ENCODE measurements at regions not wholly inside any gene's neighbourhood (a gene's known extent, or its start where the extent isn't known, plus 50 kb on each side); places are given as distances from the start of the nearest gene placed in this dataset.

- H3K27ac ChIP-seq: no peak overlapping the region
- no peaks in the 10 kb centered on the region for H3K9me3 ChIP-seq (replicated peaks)
- H3K36me3 ChIP-seq: no peaks in the 10 kb centered on the region
- no peaks in the 10 kb centered on the region; the same call in 1 of the 2 replicates for H3K27me3 ChIP-seq
- H3K4me1 ChIP-seq: no peaks in the 10 kb centered on the region
- no peak overlapping the region for H3K4me3 ChIP-seq
- DNase-seq: no peak
Measured at GRCh38 chr6:129967427-129967826, 51.0 kb upstream of the L3MBTL3 start.

DNA sequence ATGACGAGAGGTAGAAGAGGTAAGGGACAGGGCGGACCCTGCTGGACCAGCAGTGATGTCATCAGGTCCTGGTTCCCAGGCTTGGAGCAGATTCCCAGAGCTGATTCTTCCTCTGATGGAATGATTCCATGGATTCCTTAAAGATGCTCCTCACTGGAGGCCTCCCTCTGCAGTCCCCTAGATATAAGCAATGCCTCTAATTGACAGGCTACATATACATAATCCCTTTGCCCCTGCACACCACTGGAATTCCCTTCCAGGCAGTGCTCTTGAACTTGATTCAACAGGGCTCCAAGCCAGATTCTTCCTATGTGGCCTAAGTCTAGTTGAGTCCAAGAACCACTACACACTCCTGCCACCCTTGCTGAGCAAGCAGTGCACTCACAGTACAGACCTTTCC, 52.3 kb upstream of the L3MBTL3 start:
- Histone ChIP-seq H3K36me3 (no peaks in the 10 kb centered on the region), H3K9me3 (replicated peaks) (no peaks in the 10 kb centered on the region), H3K27ac (no peak overlapping the region), H3K27me3 (no peaks in the 10 kb centered on the region), H3K4me3 (no peak overlapping the region), H3K4me1 (no peaks in the 10 kb centered on the region)
- no peak for DNase-seq

- no peak for DNase-seq
- Histone ChIP-seq H3K27ac (no peak overlapping the region), H3K36me3 (no peaks in the 10 kb centered on the region), H3K27me3 (no peaks in the 10 kb centered on the region), H3K9me3 (replicated peaks) (no peaks in the 10 kb centered on the region), H3K4me1 (no peaks in the 10 kb centered on the region), H3K4me3 (no peak overlapping the region)
Measured at GRCh38 chr6:129965096-129965495, 53.3 kb upstream of the L3MBTL3 start.

DNA sequence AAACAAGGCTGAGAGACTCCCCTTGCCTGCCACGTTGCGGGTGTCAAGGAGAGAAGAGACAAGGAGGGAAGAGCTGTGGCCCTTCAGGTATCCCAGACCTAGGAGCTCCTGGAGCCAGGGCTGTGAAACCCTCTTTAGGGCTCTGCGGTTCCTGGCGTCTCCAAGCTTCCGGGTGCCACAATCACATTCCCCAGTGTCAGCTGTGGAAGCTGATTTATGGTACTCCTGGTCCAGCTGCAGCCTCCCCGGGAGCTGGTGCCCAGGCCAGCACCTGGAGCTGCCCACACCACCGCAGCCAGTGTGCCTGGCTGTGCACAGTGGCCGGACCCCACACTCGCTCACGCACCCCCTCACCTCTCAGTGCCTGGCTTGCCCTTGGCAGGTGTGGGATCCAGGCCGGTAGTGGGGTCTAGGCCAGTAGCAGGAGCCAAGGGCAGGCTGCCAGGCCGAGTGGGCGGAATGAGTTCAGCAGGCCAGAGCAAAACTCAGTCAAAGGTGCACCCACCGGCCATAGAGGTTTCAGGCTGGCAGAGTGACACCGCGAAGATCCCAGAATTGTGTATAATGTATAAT, 58.9 kb upstream of the L3MBTL3 start:
- Histone ChIP-seq H3K27me3 (no peaks in the 10 kb centered on the region), H3K9me3 (replicated peaks) (no peaks in the 10 kb centered on the region), H3K27ac (no peak overlapping the region), H3K36me3 (no peaks in the 10 kb centered on the region), H3K4me3 (no peak overlapping the region), H3K4me1 (no peaks in the 10 kb centered on the region)
- no peak for DNase-seq

- H3K4me1 ChIP-seq: no peaks in the 10 kb centered on the region
- H3K9me3 ChIP-seq (replicated peaks): no peaks in the 10 kb centered on the region
- no peaks in the 10 kb centered on the region for H3K36me3 ChIP-seq
- H3K27me3 ChIP-seq: no peaks in the 10 kb centered on the region
- no peak overlapping the region for H3K27ac ChIP-seq
- DNase-seq: no peak
- H3K4me3 ChIP-seq: no peak overlapping the region
Measured at GRCh38 chr6:129957941-129958898, 60.2 kb upstream of the L3MBTL3 start.

DNA sequence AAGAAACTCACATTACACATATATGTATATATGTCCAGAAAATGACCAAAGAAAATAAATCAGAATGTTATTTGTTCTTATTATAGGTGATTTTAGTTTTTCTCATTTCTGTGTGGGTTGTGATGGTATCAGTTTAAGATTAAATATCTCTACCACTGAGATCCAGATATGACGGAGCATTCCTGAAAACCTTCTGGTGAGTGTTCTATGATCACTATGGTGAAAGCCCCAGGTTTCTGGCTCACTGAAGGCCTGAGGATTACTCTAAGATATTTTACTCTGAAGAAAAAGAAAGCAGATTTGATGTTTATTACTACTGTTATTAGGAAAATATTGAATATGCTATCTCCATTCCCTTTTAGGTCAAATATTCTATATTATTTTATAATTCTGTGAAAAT, 62.8 kb upstream of the L3MBTL3 start:
- DNase-seq: no peak
- no peaks in the 10 kb centered on the region for H3K27me3 ChIP-seq
- H3K36me3 ChIP-seq: no peaks in the 10 kb centered on the region
- no peaks in the 10 kb centered on the region for H3K4me1 ChIP-seq
- no peak overlapping the region for H3K27ac ChIP-seq
- H3K4me3 ChIP-seq: no peak overlapping the region
- H3K9me3 ChIP-seq (replicated peaks): no peaks in the 10 kb centered on the region

DNA sequence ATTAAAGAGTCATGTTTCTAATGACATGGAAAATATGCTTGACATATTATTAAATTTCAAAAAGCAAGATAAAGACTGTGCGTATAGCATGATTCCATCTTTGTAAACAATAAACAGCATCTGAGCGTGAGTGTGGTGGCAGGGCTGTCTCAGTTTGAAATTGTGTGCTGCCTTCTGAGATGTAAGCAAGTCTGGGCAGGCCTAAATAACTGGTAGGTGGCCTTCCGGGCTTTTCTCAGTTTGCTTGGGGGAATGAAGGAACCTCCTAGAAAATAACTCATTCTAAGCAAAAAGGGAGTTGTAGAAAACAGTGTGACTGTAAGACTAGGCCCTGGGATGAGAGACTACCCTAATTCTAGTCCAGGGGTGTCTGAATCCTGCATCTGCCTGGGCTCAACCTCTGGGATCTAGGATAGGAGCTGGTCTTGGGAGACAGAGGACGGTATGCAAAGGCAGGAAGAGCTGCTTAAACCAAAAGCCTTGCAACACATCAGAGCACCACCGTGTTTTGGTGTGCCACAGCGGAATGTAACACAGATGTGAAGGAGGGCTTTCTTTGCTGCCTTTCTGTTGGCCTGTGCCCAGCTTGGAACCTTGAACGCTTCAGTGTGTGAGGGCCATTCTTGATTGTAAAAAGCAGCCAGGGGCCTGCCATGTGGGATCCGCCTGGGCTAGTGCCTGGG, 63.5 kb upstream of the L3MBTL3 start:
- H3K27ac ChIP-seq: no peak overlapping the region
- no peak for DNase-seq
- H3K27me3 ChIP-seq: no peaks in the 10 kb centered on the region
- H3K9me3 ChIP-seq (replicated peaks): no peaks in the 10 kb centered on the region
- no peaks in the 10 kb centered on the region for H3K4me1 ChIP-seq
- H3K36me3 ChIP-seq: no peaks in the 10 kb centered on the region
- H3K4me3 ChIP-seq: no peak overlapping the region

DNA sequence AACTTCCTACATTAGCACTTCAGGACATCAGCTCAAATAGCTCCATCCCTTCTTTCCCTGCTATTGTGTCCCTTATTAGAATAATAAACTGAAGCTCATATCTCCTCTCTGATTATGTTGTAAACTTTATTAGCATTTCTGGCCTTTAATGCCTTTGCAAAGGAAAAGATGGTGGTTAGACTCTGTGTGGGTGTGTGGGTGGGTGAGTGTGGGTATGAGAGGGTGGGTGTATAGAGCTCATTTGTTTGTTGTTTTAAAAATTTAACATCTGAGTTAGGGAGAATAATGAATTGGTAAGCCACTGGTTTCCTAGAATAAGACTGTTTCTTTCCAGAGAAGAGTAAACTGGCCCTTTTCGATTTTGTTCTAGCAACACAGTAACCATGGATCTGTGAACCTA, 70.6 kb upstream of the L3MBTL3 start:
- Histone ChIP-seq H3K4me3 (no peak overlapping the region), H3K9me3 (replicated peaks) (no peaks in the 10 kb centered on the region), H3K4me1 (peaks cover 10% of the 10 kb centered on the region; the same call in 1 of the 2 replicates), H3K27ac (no peak overlapping the region), H3K27me3 (no peaks in the 10 kb centered on the region), H3K36me3 (no peaks in the 10 kb centered on the region)
- DNase-seq: no peak

DNA sequence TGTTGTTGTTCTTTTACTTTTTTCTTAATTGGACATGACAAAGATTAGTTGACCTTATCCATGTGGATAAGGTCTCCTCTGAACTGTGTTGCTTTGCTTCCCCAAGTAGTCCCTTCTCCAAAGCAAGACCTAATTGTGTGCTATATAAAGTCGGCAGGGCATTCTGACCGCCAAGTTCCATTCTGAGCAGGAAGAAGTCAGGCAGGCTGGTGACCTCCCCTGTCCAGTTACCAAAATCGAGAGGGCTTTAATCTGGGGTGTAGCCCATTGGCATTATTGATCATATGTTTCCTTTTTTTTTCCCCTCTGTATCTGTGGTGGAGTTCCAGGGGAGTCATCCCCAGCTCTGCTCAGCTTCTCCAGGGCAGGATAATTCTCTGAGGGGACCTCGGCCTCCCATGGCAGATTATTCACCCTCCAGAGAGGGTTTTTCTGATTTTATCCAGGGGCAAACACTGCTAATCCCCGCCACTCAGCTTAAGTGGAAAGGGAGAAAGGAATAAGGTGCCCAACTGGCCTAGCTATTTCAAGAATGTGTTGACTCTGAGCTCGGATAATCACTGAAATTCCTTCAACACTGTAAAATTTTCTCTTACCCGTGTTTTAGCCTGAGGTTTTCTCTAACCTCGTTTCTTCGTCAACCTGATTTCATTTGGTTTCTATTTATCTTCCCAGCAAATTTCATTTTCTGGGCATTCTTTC, 71.8 kb upstream of the L3MBTL3 start:
- peak; percentile 28 to 41 for DNase-seq
- H3K9me3 ChIP-seq (replicated peaks): no peaks in the 10 kb centered on the region
- no peaks in the 10 kb centered on the region for H3K36me3 ChIP-seq
- peak overlapping the region; percentile 24 for H3K4me3 ChIP-seq
- H3K4me1 ChIP-seq: peaks cover 10% of the 10 kb centered on the region; the same call in 1 of the 2 replicates
- peak overlapping the region; percentile 43 for H3K27ac ChIP-seq
- H3K27me3 ChIP-seq: no peaks in the 10 kb centered on the region

- Histone ChIP-seq H3K36me3 (no peaks in the 10 kb centered on the region), H3K27me3 (no peaks in the 10 kb centered on the region), H3K4me3 (no peak overlapping the region), H3K9me3 (replicated peaks) (no peaks in the 10 kb centered on the region), H3K4me1 (peaks cover 10% of the 10 kb centered on the region; the same call in 1 of the 2 replicates), H3K27ac (no peak overlapping the region)
- no peak for DNase-seq
Measured at GRCh38 chr6:129943637-129944271, 74.6 kb upstream of the L3MBTL3 start.

DNA sequence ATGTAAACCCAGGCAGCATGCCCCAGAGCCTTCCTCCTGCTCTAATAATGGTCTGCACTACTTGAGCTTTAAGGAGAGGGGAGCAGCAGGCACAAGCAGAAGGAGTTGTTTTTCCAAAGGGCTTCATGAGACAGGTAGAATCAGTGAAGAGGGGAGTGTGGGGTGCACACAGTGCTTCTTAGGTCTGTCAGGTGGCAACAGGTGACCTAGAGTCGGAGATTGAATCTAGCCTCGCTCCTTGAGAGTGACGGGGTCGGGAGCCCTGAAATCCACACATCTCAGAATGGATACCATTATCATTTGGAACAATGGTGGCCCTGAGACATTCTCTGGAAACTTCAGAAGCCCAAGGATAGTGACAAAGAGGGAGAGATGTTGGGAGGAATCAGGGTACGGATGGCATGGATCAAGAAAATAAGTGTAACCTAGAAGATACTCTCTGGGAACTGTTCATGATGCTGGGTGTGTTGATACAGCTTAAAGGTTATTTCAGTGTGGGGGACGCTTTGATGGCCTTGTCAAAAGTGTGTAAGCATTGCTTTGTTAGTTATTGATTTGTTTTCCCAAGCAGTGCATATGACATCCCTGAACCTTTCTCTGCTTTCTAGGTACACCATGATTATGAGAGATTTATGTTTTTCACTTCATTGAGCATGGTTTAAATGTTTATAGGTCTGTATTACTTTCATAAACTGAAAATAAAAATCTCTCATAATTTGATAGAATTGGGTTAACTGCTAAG, 77.8 kb upstream of the L3MBTL3 start:
- Histone ChIP-seq H3K36me3 (no peaks in the 10 kb centered on the region), H3K27me3 (no peaks in the 10 kb centered on the region), H3K4me3 (no peak overlapping the region), H3K9me3 (replicated peaks) (no peaks in the 10 kb centered on the region), H3K27ac (no peak overlapping the region), H3K4me1 (no peaks in the 10 kb centered on the region)
- DNase-seq: no peak

GRCh38 chr6:129938249-129939020, 77.3 kb upstream of the TMEM244 start:
- Histone ChIP-seq H3K36me3 (no peaks in the 10 kb centered on the region), H3K4me3 (no peak overlapping the region), H3K9me3 (replicated peaks) (no peaks in the 10 kb centered on the region), H3K4me1 (no peaks in the 10 kb centered on the region), H3K27ac (no peak overlapping the region), H3K27me3 (no peaks in the 10 kb centered on the region)
- DNase-seq: no peak
